HEK293 (cell line): ENCODE measurements at regions not wholly inside any gene's neighbourhood (a gene's known extent, or its start where the extent isn't known, plus 50 kb on each side); places are given as distances from the start of the nearest gene placed in this dataset.

Experiments used
- CTCF ChIA-PET: fragments of 350-600 bp; formaldehyde crosslinking; extraction: SDS; loops from one replicate; lab custom pipeline; 2021; ENCODE audit warnings: antibody characterized with exemption; lab: Yijun Ruan, JAX
- POLR2A ChIA-PET: fragments of 300-600 bp; formaldehyde crosslinking; extraction: SDS; loops from one replicate; lab custom pipeline; 2020; ENCODE audit warnings: antibody characterized with exemption, inconsistent platforms; lab: Yijun Ruan, JAX
- H3K27ac ChIP-seq: fragments of 200-500 bp; sonication (Bioruptor generic); 2 replicates; pipeline ENCODE4 v1.5.1; 2014; ENCODE audit warnings: low read depth, low read length, control low read depth, inconsistent platforms; ENCODE audit errors: extremely low read depth
- H3K36me3 ChIP-seq, 2 experiments: fragments of 200-500 bp in 1 of 2; sonication (Bioruptor generic) in 1 of 2; 1 replicate in 1 of 2; 2 replicates in 1 of 2; pipeline ENCODE4 v1.5.1; 2014 to 2017; ENCODE audit warnings: inconsistent platforms in 2 of 2, low read length in 2 of 2; ENCODE audit not compliant: control insufficient read depth in 2 of 2, insufficient read depth in 1 of 2
- H3K4me1 ChIP-seq: fragments of 200-500 bp; sonication (Bioruptor generic); 2 replicates; pipeline ENCODE4 v1.5.1; 2014; ENCODE audit warnings: mild to moderate bottlenecking, low read length, inconsistent platforms; ENCODE audit not compliant: control insufficient read depth, insufficient read depth
- H3K4me3 ChIP-seq: 2 replicates; pipeline ENCODE4 v1.5.1; 2011; ENCODE audit warnings: low read depth, mild to moderate bottlenecking, control low read depth, low read length, moderate library complexity
- H3K9me3 ChIP-seq: fragments of 200-500 bp; sonication (Bioruptor generic); 2 replicates; pipeline ENCODE4 v1.5.1; 2014; ENCODE audit warnings: low read depth, low read length, inconsistent platforms; ENCODE audit not compliant: control insufficient read depth, insufficient read depth
- BCL6B ChIP-seq: fragments of 450-650 bp; formaldehyde crosslinking; IDR thresholded peaks from 2 replicates; pipeline ENCODE4 v1.5.1; 2017; ENCODE audit warnings: missing biosample characterization, missing genetic modification characterization
- GLI2 ChIP-seq: fragments of 450-650 bp; formaldehyde crosslinking; IDR thresholded peaks from 2 replicates; pipeline ENCODE4; 2017; ENCODE audit warnings: missing biosample characterization, missing genetic modification characterization, low read depth, borderline replicate concordance
- HIC1 ChIP-seq: fragments of 450-650 bp; formaldehyde crosslinking; IDR thresholded peaks from 2 replicates; pipeline ENCODE4 v1.5.1; 2016; ENCODE audit warnings: missing biosample characterization, missing genetic modification characterization
- IKZF3 ChIP-seq: fragments of 450-650 bp; IDR thresholded peaks from 2 replicates; pipeline ENCODE4 v1.5.0; 2018; ENCODE audit warnings: missing biosample characterization, mild to moderate bottlenecking, missing genetic modification characterization, moderate library complexity
- REST ChIP-seq: fragments of 450-650 bp; formaldehyde crosslinking; IDR thresholded peaks from 2 replicates; pipeline ENCODE4 v1.5.1; 2016; ENCODE audit warnings: missing biosample characterization, missing genetic modification characterization
- SCRT1 ChIP-seq: fragments of 450-650 bp; formaldehyde crosslinking; IDR thresholded peaks from 2 replicates; pipeline ENCODE4 v1.5.1; 2016; ENCODE audit warnings: missing biosample characterization, missing genetic modification characterization, borderline replicate concordance
- SP7 ChIP-seq: fragments of 450-650 bp; formaldehyde crosslinking; IDR thresholded peaks from 2 replicates; pipeline ENCODE4 v1.5.1; 2016; ENCODE audit warnings: missing biosample characterization, missing genetic modification characterization
- ZBTB10 ChIP-seq: fragments of 450-650 bp; formaldehyde crosslinking; IDR thresholded peaks from 2 replicates; pipeline ENCODE4 v1.5.1; 2016; ENCODE audit warnings: missing biosample characterization, missing genetic modification characterization
- ZBTB44 ChIP-seq: fragments of 450-650 bp; IDR thresholded peaks from 2 replicates; pipeline ENCODE4 v1.5.1; 2018; ENCODE audit warnings: missing biosample characterization, mild to moderate bottlenecking, missing genetic modification characterization
- ZBTB6 ChIP-seq: fragments of 450-650 bp; formaldehyde crosslinking; IDR thresholded peaks from 2 replicates; pipeline ENCODE4 v1.5.1; 2017; ENCODE audit warnings: missing biosample characterization, missing genetic modification characterization
- ZNF174 ChIP-seq: fragments of 450-650 bp; formaldehyde crosslinking; IDR thresholded peaks from 2 replicates; pipeline ENCODE4 v1.5.0; 2017; ENCODE audit warnings: missing biosample characterization, mild to moderate bottlenecking, missing genetic modification characterization
- ZNF274 ChIP-seq, 2 experiments: fragments of 200-500 bp in 1 of 2; fragments of 450-650 bp in 1 of 2; sonication (Bioruptor generic) in 1 of 2; formaldehyde crosslinking in 1 of 2; IDR thresholded peaks; 2 replicates each; pipeline versions ENCODE4 v1.5.1 to v1.6.1; 2014 to 2016; ENCODE audit warnings: borderline replicate concordance in 1 of 2, inconsistent platforms in 1 of 2, low read length in 1 of 2, missing biosample characterization in 1 of 2, missing genetic modification characterization in 1 of 2
- ZNF354C ChIP-seq: fragments of 450-650 bp; formaldehyde crosslinking; IDR thresholded peaks from 2 replicates; pipeline ENCODE4 v1.5.1; 2016; ENCODE audit warnings: missing biosample characterization, missing genetic modification characterization, low read depth, borderline replicate concordance
- ZNF514 ChIP-seq: fragments of 450-650 bp; formaldehyde crosslinking; IDR thresholded peaks from 2 replicates; pipeline ENCODE4 v1.5.1; 2016; ENCODE audit warnings: missing biosample characterization, missing genetic modification characterization
- ZNF585B ChIP-seq: fragments of 450-650 bp; formaldehyde crosslinking; IDR thresholded peaks from 2 replicates; pipeline ENCODE4 v1.5.1; 2016; ENCODE audit warnings: missing biosample characterization, missing genetic modification characterization
- ZNF600 ChIP-seq: fragments of 450-650 bp; formaldehyde crosslinking; IDR thresholded peaks from 2 replicates; pipeline ENCODE4 v1.5.1; 2016; ENCODE audit warnings: missing biosample characterization, missing genetic modification characterization
- ZNF830 ChIP-seq: fragments of 450-650 bp; IDR thresholded peaks from 2 replicates; pipeline ENCODE4 v1.5.0; 2018; ENCODE audit warnings: missing biosample characterization, missing genetic modification characterization, low read depth, mild to moderate bottlenecking, moderate library complexity
- TF ChIP-seq, protein P1 (sequence below): fragments of 450-650 bp; formaldehyde crosslinking; IDR thresholded peaks from 2 replicates; pipeline ENCODE4 v1.5.1; 2016; ENCODE audit warnings: missing biosample characterization, missing genetic modification characterization
- TF ChIP-seq, protein P2 (sequence below): fragments of 450-650 bp; formaldehyde crosslinking; IDR thresholded peaks from 2 replicates; pipeline ENCODE4 v1.5.1; 2017; ENCODE audit warnings: missing biosample characterization, missing genetic modification characterization

DNA sequence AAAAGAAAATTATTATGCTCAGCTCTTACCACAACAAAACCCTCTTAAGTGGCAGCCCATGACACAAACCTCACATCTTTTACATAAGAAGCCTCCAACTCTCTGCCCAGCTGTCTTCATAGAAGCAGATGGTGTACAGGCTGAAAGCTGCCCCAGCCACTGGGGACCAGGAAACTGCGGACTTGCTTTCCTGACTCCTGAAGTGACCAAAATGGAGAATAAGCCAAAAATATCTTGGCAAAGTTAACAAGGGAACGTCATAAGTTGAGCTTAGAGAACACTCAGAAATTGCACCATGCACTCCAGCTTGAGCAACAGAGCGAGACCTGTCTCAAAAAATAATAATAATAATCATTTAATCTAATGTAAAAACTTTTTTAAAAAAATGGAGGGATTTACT, 160.3 kb upstream of the CDYL start:
- no peaks in the 10 kb centered on the region for H3K9me3 ChIP-seq
- TF ChIP-seq, protein P1, sequence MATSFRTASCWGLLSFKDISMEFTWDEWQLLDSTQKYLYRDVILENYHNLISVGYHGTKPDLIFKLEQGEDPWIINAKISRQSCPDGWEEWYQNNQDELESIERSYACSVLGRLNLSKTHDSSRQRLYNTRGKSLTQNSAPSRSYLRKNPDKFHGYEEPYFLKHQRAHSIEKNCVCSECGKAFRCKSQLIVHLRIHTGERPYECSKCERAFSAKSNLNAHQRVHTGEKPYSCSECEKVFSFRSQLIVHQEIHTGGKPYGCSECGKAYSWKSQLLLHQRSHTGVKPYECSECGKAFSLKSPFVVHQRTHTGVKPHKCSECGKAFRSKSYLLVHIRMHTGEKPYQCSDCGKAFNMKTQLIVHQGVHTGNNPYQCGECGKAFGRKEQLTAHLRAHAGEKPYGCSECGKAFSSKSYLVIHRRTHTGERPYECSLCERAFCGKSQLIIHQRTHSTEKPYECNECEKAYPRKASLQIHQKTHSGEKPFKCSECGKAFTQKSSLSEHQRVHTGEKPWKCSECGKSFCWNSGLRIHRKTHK (tag by site-specific recombination), result no peak
- TF ChIP-seq SCRT1 (tag by site-specific recombination) (no peak), ZBTB44 (tag by site-specific recombination) (no peak), ZNF274 (IDR thresholded peaks at IDR 0.05; ENCODE audit: low read length) (no peak), ZNF274 (tag by site-specific recombination; IDR thresholded peaks at IDR 0.05; ENCODE audit: borderline replicate concordance) (no peak), IKZF3 (tag by site-specific recombination) (no peak), ZBTB6 (no peak), ZNF514 (tag by site-specific recombination) (no peak), ZNF830 (tag by site-specific recombination) (no peak), ZNF600 (tag by site-specific recombination) (no peak), ZNF174 (tag by site-specific recombination) (no peak), ZNF354C (tag by site-specific recombination) (no peak), ZBTB10 (no peak), ZNF585B (tag by site-specific recombination) (no peak), REST (tag by site-specific recombination) (no peak), BCL6B (no peak), SP7 (tag by site-specific recombination) (no peak), HIC1 (tag by site-specific recombination) (no peak), GLI2 (tag by site-specific recombination) (no peak)
- TF ChIP-seq, protein P2, sequence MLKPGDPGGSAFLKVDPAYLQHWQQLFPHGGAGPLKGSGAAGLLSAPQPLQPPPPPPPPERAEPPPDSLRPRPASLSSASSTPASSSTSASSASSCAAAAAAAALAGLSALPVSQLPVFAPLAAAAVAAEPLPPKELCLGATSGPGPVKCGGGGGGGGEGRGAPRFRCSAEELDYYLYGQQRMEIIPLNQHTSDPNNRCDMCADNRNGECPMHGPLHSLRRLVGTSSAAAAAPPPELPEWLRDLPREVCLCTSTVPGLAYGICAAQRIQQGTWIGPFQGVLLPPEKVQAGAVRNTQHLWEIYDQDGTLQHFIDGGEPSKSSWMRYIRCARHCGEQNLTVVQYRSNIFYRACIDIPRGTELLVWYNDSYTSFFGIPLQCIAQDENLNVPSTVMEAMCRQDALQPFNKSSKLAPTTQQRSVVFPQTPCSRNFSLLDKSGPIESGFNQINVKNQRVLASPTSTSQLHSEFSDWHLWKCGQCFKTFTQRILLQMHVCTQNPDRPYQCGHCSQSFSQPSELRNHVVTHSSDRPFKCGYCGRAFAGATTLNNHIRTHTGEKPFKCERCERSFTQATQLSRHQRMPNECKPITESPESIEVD (tag by site-specific recombination), result no peak
- ChIA-PET POLR2A (no interaction called here), CTCF (no interaction called here)
- no peaks in the 10 kb centered on the region for H3K36me3 ChIP-seq
- H3K27ac ChIP-seq, result no peak overlapping the region
- H3K4me1 ChIP-seq, result no peaks in the 10 kb centered on the region
- H3K4me3 ChIP-seq, result no peak overlapping the region
